SK-N-SH treated with all-trans-retinoic acid at 6 μM for 48 hours (cell line): ENCODE measurements at regions not wholly inside any gene's neighbourhood (a gene's known extent, or its start where the extent isn't known, plus 50 kb on each side); places are given as distances from the start of the nearest gene placed in this dataset.

Experiments used
- CREB5 ChIP-seq: fragments of 250-450 bp; sonication (Bioruptor Pico); IDR thresholded peaks from 2 replicates; pipeline ENCODE4 v1.5.1; 2020; ENCODE audit warnings: low read depth, mild to moderate bottlenecking, moderate library complexity
- PATZ1 ChIP-seq: fragments of 250-450 bp; sonication (Bioruptor Pico); IDR thresholded peaks from 2 replicates; pipeline ENCODE4 v1.8.0; 2020; ENCODE audit warnings: mild to moderate bottlenecking, moderate library complexity, borderline replicate concordance
- POU6F1 ChIP-seq: fragments of 250-450 bp; sonication (Bioruptor Pico); IDR thresholded peaks from 2 replicates; pipeline ENCODE4 v1.8.0; 2021; ENCODE audit warnings: low read depth, mild to moderate bottlenecking, moderate library complexity, borderline replicate concordance
- ZNF565 ChIP-seq: fragments of 450-650 bp; formaldehyde crosslinking; conservative IDR thresholded peaks from 2 replicates; pipeline ENCODE4 v1.5.0; 2020; ENCODE audit warnings: low read depth, mild to moderate bottlenecking, moderate library complexity

- no peak for TF ChIP-seq ZNF565 (CRISPR knock-in tag)
- TF ChIP-seq PATZ1 (CRISPR knock-in tag), result no peak
- TF ChIP-seq CREB5 (CRISPR knock-in tag), result no peak
- TF ChIP-seq POU6F1 (CRISPR knock-in tag), result no peak
Observed at GRCh38 chr13:40316301-40316700, 350.1 kb downstream of the FOXO1 start.
